ENCODE measurements at regions not wholly inside any gene's neighbourhood (a gene's known extent, or its start where the extent isn't known, plus 50 kb on each side); places are given as distances from the start of the nearest gene placed in this dataset.

- H3K27me3 ChIP-seq (ENCODE audit: control insufficient read depth, insufficient read depth, low read length) = no peaks in the 10 kb centered on the region
- in situ Hi-C loops (cut with HindIII; ENCODE audit: low pct_unique_long_range_greater_than_20kb, low sequenced_read_pairs) (no loop called here), intact Hi-C loops (cut with micrococcal nuclease; ENCODE audit: unreplicated experiment) (no loop called here)
- TF ChIP-seq, protein P1, sequence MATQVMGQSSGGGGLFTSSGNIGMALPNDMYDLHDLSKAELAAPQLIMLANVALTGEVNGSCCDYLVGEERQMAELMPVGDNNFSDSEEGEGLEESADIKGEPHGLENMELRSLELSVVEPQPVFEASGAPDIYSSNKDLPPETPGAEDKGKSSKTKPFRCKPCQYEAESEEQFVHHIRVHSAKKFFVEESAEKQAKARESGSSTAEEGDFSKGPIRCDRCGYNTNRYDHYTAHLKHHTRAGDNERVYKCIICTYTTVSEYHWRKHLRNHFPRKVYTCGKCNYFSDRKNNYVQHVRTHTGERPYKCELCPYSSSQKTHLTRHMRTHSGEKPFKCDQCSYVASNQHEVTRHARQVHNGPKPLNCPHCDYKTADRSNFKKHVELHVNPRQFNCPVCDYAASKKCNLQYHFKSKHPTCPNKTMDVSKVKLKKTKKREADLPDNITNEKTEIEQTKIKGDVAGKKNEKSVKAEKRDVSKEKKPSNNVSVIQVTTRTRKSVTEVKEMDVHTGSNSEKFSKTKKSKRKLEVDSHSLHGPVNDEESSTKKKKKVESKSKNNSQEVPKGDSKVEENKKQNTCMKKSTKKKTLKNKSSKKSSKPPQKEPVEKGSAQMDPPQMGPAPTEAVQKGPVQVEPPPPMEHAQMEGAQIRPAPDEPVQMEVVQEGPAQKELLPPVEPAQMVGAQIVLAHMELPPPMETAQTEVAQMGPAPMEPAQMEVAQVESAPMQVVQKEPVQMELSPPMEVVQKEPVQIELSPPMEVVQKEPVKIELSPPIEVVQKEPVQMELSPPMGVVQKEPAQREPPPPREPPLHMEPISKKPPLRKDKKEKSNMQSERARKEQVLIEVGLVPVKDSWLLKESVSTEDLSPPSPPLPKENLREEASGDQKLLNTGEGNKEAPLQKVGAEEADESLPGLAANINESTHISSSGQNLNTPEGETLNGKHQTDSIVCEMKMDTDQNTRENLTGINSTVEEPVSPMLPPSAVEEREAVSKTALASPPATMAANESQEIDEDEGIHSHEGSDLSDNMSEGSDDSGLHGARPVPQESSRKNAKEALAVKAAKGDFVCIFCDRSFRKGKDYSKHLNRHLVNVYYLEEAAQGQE (IDR thresholded peaks at IDR 0.05; ENCODE audit: insufficient read depth in 1 of 2, low read depth in 2 of 2, low read length in 1 of 2) = no peak
- TF ChIP-seq SIN3A (IDR thresholded peaks at IDR 0.05; ENCODE audit: borderline replicate concordance, insufficient read depth, low read depth, low read length) (no peak), POLR2AphosphoS5 (IDR thresholded peaks at IDR 0.05; ENCODE audit: low read depth, low read length) (no peak), TCF7L2 (IDR thresholded peaks at IDR 0.05; ENCODE audit: low read depth, low read length) (no peak)
- TF ChIP-seq, protein P2, sequence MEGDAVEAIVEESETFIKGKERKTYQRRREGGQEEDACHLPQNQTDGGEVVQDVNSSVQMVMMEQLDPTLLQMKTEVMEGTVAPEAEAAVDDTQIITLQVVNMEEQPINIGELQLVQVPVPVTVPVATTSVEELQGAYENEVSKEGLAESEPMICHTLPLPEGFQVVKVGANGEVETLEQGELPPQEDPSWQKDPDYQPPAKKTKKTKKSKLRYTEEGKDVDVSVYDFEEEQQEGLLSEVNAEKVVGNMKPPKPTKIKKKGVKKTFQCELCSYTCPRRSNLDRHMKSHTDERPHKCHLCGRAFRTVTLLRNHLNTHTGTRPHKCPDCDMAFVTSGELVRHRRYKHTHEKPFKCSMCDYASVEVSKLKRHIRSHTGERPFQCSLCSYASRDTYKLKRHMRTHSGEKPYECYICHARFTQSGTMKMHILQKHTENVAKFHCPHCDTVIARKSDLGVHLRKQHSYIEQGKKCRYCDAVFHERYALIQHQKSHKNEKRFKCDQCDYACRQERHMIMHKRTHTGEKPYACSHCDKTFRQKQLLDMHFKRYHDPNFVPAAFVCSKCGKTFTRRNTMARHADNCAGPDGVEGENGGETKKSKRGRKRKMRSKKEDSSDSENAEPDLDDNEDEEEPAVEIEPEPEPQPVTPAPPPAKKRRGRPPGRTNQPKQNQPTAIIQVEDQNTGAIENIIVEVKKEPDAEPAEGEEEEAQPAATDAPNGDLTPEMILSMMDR (IDR thresholded peaks at IDR 0.05) = no peak
- no peak for DNase-seq (ENCODE audit: low read depth, low spot score)
- ATAC-seq = no peak
- no peaks in the 10 kb centered on the region for H3K36me3 ChIP-seq (ENCODE audit: control insufficient read depth, insufficient read depth, low read length)
- no peaks in the 10 kb centered on the region for H3K9me3 ChIP-seq (ENCODE audit: control insufficient read depth, insufficient read depth, low read depth, low read length)
- POLR2A ChIA-PET = no interaction called here
- CTCF ChIA-PET = no interaction called here
- no peaks in the 10 kb centered on the region for H3K4me1 ChIP-seq (ENCODE audit: control insufficient read depth, insufficient read depth, low read length)
- H3K4me3 ChIP-seq (ENCODE audit: low read depth in 2 of 2, low read length in 2 of 2) = no peak overlapping the region
- no TSS peak for BruUV-seq (replicated peaks)
- H3K27ac ChIP-seq (ENCODE audit: low read length) = no peak overlapping the region
Measured at GRCh38 chr1:232440325-232441035, 189.5 kb downstream of the SIPA1L2 start.

DNA sequence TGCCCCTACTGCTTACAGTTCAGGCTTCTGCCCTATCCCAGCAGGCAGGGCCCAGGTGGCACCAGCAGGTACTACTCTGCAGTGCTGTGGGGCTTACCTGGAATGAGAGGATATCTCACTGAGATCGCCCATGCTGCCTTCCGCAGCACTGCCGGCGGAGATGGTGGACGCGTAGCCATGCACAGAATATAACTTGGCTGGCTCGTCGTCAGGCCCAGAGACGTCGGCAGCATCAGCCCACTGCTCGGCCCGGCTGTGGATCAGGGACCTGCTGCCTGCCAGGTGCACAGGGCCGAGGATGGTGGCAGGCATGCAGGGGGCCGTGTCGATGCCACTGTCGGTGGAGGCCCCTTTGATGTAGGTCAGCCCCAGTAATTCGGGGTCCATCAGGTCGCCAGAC lies 190.9 kb downstream of the SIPA1L2 start:
- TF ChIP-seq, protein P1 (IDR thresholded peaks at IDR 0.05; ENCODE audit: insufficient read depth in 1 of 2, low read depth in 2 of 2, low read length in 1 of 2) = no peak
- TF ChIP-seq POLR2AphosphoS5 (IDR thresholded peaks at IDR 0.05; ENCODE audit: low read depth, low read length) (no peak), TCF7L2 (IDR thresholded peaks at IDR 0.05; ENCODE audit: low read depth, low read length) (no peak), SIN3A (IDR thresholded peaks at IDR 0.05; ENCODE audit: borderline replicate concordance, insufficient read depth, low read depth, low read length) (no peak)
- TF ChIP-seq, protein P2 (IDR thresholded peaks at IDR 0.05) = no peak
- no peaks in the 10 kb centered on the region for H3K4me1 ChIP-seq (ENCODE audit: control insufficient read depth, insufficient read depth, low read length)
- POLR2A ChIA-PET = no interaction called here
- no peak overlapping the region for H3K27ac ChIP-seq (ENCODE audit: low read length)
- BruUV-seq (replicated peaks) = no TSS peak
- ATAC-seq = no peak
- H3K36me3 ChIP-seq (ENCODE audit: control insufficient read depth, insufficient read depth, low read length) = no peaks in the 10 kb centered on the region
- DNase-seq (ENCODE audit: low read depth, low spot score) = no peak
- no peaks in the 10 kb centered on the region for H3K27me3 ChIP-seq (ENCODE audit: control insufficient read depth, insufficient read depth, low read length)
- intact Hi-C loops (cut with micrococcal nuclease; ENCODE audit: unreplicated experiment) (no loop called here), in situ Hi-C loops (cut with HindIII; ENCODE audit: low pct_unique_long_range_greater_than_20kb, low sequenced_read_pairs) (no loop called here)
- H3K4me3 ChIP-seq (ENCODE audit: low read depth in 2 of 2, low read length in 2 of 2) = no peak overlapping the region
- CTCF ChIA-PET = no interaction called here
- no peaks in the 10 kb centered on the region for H3K9me3 ChIP-seq (ENCODE audit: control insufficient read depth, insufficient read depth, low read depth, low read length)
